ENCODE measurements at regions not wholly inside any gene's neighbourhood (a gene's known extent, or its start where the extent isn't known, plus 50 kb on each side); places are given as distances from the start of the nearest gene placed in this dataset.

GRCh38 chr19:28983430-28983829 is 229.5 kb downstream of the UQCRFS1 start:
- FAIRE-seq (no peak), DNase-seq (ENCODE audit: low spot score in 2 of 2) (no peak)

DNA sequence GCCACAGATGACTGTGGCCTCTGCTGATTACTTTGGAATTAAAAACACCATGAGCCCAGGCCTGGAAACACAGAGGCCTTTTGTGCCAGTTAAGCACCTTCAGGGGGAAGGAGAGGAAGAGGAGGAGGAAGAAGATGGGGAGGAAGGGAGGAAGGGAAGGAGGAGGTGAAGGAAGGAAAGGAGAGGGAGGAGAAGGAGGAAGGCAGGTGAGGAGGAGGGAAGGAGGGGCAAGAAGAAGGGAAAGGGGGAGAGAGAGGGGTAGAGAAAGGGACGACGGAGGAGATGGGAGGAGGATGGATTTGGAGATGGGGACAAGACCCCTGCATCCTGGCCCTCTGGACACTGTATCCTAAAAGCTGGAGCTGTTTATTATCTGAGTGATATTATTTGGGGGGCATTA is 231.0 kb downstream of the UQCRFS1 start:
- FAIRE-seq (no peak), DNase-seq (ENCODE audit: low spot score in 2 of 2) (no peak)

- no peak for DNase-seq (ENCODE audit: low spot score in 2 of 2)
- no peak for FAIRE-seq
Observed at GRCh38 chr19:28981518-28981917, 231.4 kb downstream of the UQCRFS1 start.

- FAIRE-seq = no peak
- DNase-seq (ENCODE audit: low spot score in 2 of 2) = no peak
Observed at GRCh38 chr19:28980236-28980868, 232.6 kb downstream of the UQCRFS1 start.

DNA sequence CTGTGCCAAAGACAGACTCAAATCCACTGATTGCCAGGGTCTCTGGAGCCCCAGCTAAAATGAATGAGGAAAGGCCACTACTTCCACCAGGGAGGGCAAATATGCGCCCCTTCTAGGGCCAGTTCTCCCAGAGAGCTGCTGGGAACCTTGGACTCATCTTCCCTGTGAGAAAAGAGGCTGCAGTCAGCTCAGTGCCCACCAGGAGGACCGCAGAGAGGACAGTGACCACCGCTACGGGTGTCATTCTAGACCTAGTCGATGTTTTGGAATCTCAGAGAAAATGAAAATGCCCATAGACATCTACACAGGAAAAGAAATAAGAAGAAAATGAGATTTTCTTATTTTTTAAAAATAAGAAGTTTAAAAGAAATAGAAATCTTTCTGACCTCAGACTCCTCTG is 235.1 kb downstream of the UQCRFS1 start:
- FAIRE-seq (no peak), DNase-seq (ENCODE audit: low spot score in 2 of 2) (no peak)

GRCh38 chr19:28972058-28972852 is 240.7 kb downstream of the UQCRFS1 start:
- DNase-seq (ENCODE audit: low spot score in 2 of 2) (no peak), FAIRE-seq (no peak)

GRCh38 chr19:28971513-28971912 is 241.4 kb downstream of the UQCRFS1 start:
- FAIRE-seq = no peak
- no peak for DNase-seq (ENCODE audit: low spot score in 2 of 2)

- DNase-seq (ENCODE audit: low spot score in 2 of 2) (no peak), FAIRE-seq (no peak)
Observed at GRCh38 chr19:28971049-28971448, 241.9 kb downstream of the UQCRFS1 start.

DNA sequence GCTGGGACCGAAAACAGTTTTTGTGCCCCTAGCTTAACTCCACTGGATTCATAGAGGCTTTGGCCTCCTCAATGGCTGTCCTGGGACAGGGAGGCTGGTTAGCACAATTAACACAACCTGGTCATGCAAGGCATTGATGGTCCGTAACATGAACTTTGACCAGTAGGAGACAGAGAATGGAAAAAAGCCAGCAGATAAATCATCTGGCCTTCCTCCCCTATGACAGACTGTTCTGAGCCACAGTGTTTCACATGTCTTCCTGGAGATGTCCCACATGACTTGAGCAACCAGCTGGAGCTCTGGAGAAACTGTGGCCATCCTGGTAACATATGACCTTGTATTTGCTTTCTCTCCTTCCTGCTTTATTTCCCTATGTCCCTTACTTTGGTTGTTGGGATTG is 244.2 kb downstream of the UQCRFS1 start:
- FAIRE-seq = no peak
- no peak for DNase-seq (ENCODE audit: low spot score in 2 of 2)

DNA sequence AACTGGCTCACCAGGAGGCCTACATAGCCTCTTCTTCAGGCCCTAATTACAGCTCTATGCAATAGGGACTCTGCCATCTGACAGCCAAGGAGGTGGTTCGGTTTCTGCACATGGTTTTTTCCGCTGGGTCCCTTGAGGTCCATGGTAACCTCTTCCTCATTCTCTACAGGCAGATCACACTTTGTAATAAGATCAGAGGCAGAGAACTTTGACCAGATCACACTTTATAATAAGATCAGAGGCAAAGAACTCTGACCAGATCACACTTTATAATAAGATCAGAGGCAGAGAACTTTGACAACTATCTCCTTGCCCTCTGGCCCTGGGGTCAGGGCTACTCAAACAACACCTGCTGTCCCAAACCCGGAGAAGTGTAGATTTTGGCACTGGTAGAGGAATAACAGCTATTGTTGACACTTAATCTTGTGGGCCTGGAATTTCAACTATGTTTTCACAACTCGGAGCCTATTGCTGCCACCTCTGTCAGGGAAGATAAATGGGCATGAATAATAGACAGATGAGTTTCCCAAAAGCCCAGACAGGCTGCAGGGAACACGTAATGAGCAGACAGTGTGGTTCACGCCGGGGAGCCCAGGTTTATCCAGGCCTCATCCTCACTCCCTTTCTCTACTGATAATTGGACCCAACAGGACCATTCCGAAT is 246.1 kb downstream of the UQCRFS1 start:
- DNase-seq (ENCODE audit: low spot score in 2 of 2) (no peak), FAIRE-seq (no peak)

GRCh38 chr19:28964500-28964899 is 248.5 kb downstream of the UQCRFS1 start:
- FAIRE-seq = no peak

GRCh38 chr19:28963486-28964250 is 249.3 kb downstream of the UQCRFS1 start:
- FAIRE-seq = no peak
- no peak for DNase-seq (ENCODE audit: low spot score in 2 of 2)

More at GRCh38 chr19:28964500-28964899, 248.5 kb downstream of the UQCRFS1 start:
- DNase-seq (ENCODE audit: low spot score in 2 of 2) = no peak

- DNase-seq (ENCODE audit: low spot score in 2 of 2) = no peak
- no peak for FAIRE-seq
Observed at GRCh38 chr19:28961772-28962500, 251.0 kb downstream of the UQCRFS1 start.

- no peak for FAIRE-seq
Observed at GRCh38 chr19:28960986-28961705, 251.8 kb downstream of the UQCRFS1 start.

DNA sequence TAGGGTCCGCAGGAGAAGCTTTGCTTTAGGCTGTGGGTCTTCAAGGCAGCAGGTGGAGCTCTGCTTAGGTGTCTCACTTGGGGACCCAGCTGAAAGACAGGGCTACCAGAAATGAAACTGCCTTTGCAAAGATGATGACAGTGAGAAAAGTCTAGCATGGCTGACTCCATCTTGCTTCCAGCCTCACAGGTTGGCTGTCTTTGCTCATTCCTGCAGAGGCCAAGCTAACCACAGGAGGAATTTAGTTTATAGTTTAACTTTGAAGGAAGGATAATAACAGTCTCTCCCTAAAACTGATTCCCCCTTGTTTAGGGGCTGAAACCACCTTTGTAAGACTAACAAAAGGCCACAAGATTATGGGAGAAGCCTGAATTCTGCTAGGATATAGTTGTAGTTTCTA is 252.4 kb downstream of the UQCRFS1 start:
- no peak for FAIRE-seq
- DNase-seq (ENCODE audit: low spot score in 2 of 2) = no peak

More at GRCh38 chr19:28960986-28961705, 251.8 kb downstream of the UQCRFS1 start:
- no peak for DNase-seq (ENCODE audit: low spot score in 2 of 2)

GRCh38 chr19:28956961-28957360 is 256.0 kb downstream of the UQCRFS1 start:
- no peak for FAIRE-seq
- no peak for DNase-seq (ENCODE audit: low spot score in 2 of 2)

DNA sequence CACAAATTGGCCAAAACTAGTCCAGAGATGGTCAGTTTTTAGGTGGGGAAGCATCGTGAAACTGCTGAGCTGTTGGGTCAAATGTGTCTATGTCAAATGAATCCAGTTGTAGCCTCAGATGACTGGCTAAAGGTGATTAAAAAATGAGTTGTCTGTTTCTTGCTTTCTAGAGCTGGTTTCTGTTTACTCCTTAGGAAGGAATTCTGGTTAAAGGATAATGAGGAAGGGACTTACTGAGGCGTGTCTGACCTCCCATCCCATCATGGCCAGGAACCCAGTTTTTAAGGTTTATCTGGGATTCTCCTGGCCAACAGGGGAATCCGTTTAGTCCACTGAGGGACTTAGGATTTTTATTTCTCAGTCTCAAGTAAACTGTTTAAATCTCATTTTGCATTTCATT is 256.5 kb downstream of the UQCRFS1 start:
- no peak for DNase-seq (ENCODE audit: low spot score in 2 of 2)

GRCh38 chr19:28949535-28949934 is 263.4 kb downstream of the UQCRFS1 start:
- no peak for FAIRE-seq
- no peak for DNase-seq (ENCODE audit: low spot score in 2 of 2)

More for the DNA sequence above, 256.5 kb downstream of the UQCRFS1 start:
- no peak for FAIRE-seq

DNA sequence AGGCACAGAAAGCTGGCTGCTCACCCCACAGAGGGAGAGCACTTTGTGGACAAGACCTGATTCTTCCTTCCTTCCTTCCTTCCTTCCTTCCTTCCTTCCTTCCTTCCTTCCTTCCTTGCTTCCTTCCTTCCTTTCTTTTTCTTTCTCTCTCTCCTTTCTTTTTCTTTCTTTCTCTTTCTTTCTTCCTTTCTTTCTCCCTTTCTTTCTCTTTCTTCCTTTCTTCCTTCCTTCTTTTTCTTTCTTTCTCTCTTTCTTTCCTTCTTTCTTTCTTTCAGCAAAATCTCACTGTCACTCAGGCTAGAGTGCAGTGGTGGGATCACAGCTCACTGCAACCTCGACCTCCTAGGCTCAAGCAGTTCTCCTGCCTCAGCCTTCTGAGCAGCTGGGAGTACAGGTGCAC is 263.9 kb downstream of the UQCRFS1 start:
- DNase-seq (ENCODE audit: low spot score in 2 of 2) (no peak), FAIRE-seq (no peak)

All from frontal cortex (tissue), 3 donors.